Tibial artery (tissue), 4 donors: ENCODE measurements at regions not wholly inside any gene's neighbourhood (a gene's known extent, or its start where the extent isn't known, plus 50 kb on each side); places are given as distances from the start of the nearest gene placed in this dataset.

Experiments used
- DNase-seq, 2 donors: peaks; one replicate each; pipeline ENCODE4 v3.0.0-alpha.2; 2019
- H3K27ac ChIP-seq, 2 donors: fragments of 200-600 bp; sonication (generic) in 1 of 2; 1 replicate in 1 of 2; 2 replicates in 1 of 2; pipeline ENCODE4 v1.5.1; 2018 to 2019; ENCODE audit warnings: mild to moderate bottlenecking in 1 of 2
- H3K27me3 ChIP-seq, 2 donors: fragments of 200-600 bp; sonication (generic) in 1 of 2; one replicate each; pipeline versions ENCODE4 v1.5.1 to v1.6.0; 2016 to 2019
- H3K36me3 ChIP-seq, 3 donors: fragments of 200-600 bp; sonication (generic) in 2 of 3; one replicate each; pipeline ENCODE4 v1.5.1; 2016 to 2019; ENCODE audit warnings: mild to moderate bottlenecking in 2 of 3
- H3K4me1 ChIP-seq, 4 donors: fragments of 200-600 bp; sonication (generic) in 2 of 4; 1 replicate in 3 of 4; 2 replicates in 1 of 4; pipeline ENCODE4 v1.5.1; 2016 to 2019
- H3K4me3 ChIP-seq, 2 donors: fragments of 200-600 bp; sonication (generic) in 1 of 2; 1 replicate in 1 of 2; 2 replicates in 1 of 2; pipeline ENCODE4 v1.5.1; 2018 to 2019; ENCODE audit warnings: mild to moderate bottlenecking in 2 of 2
- H3K9me3 ChIP-seq, 3 donors: fragments of 200-600 bp; sonication (generic) in 1 of 3; one replicate each; pipeline ENCODE4 v1.5.1; 2016 to 2019
- CTCF ChIP-seq, 2 experiments: fragments of 200-600 bp in 1 of 2; fragments of 450-650 bp in 1 of 2; IDR thresholded peaks; one replicate each; pipeline ENCODE4 v1.5.1; 2017 to 2019; ENCODE audit warnings: antibody characterized with exemption in 2 of 2, mild to moderate bottlenecking in 1 of 2, moderate library complexity in 1 of 2
- intact Hi-C: fragments of 100-400 bp; cut with DNase I; formaldehyde crosslinking; loops from one replicate; pipeline ENCODE4 v1.15.0; 2023; ENCODE audit warnings: low total_unique reads

- no peak overlapping the region for H3K27ac ChIP-seq
- no peak overlapping the region for H3K4me3 ChIP-seq
- DNase-seq = no peak
Measured at GRCh38 chr2:149920389-149920788, 332.8 kb upstream of the MMADHC start.

GRCh38 chr2:149915151-149915550 is 327.6 kb upstream of the MMADHC start:
- no peak overlapping the region for H3K27ac ChIP-seq
- intact Hi-C loops = no loop called here

More at GRCh38 chr2:149920389-149920788, 332.8 kb upstream of the MMADHC start:
- no peaks in the 10 kb centered on the region for H3K4me1 ChIP-seq
- H3K36me3 ChIP-seq = no peaks in the 10 kb centered on the region
- no peaks in the 10 kb centered on the region for H3K27me3 ChIP-seq
- no peak for TF ChIP-seq CTCF (IDR thresholded peaks at IDR 0.05)
- intact Hi-C loops = no loop called here
- peaks cover 0 to 13% (median 0%) of the 10 kb centered on the region in 3 donors for H3K9me3 ChIP-seq

GRCh38 chr2:149908726-149909683 is 321.4 kb upstream of the MMADHC start:
- intact Hi-C loops = no loop called here
- no peaks in the 10 kb centered on the region for H3K9me3 ChIP-seq
- H3K4me1 ChIP-seq = no peaks in the 10 kb centered on the region
- no peaks in the 10 kb centered on the region for H3K36me3 ChIP-seq
- no peak for TF ChIP-seq CTCF (IDR thresholded peaks at IDR 0.05)
- no peak overlapping the region for H3K4me3 ChIP-seq
- H3K27me3 ChIP-seq = no peaks in the 10 kb centered on the region
- H3K27ac ChIP-seq = no peak overlapping the region
- no peak for DNase-seq

More at GRCh38 chr2:149915151-149915550, 327.6 kb upstream of the MMADHC start:
- Histone ChIP-seq H3K36me3 (no peaks in the 10 kb centered on the region), H3K27me3 (no peaks in the 10 kb centered on the region), H3K9me3 (peaks cover 0 to under 1% (median 0%) of the 10 kb centered on the region in 3 donors), H3K4me3 (no peak overlapping the region), H3K4me1 (no peaks in the 10 kb centered on the region)
- DNase-seq = no peak
- TF ChIP-seq CTCF (IDR thresholded peaks at IDR 0.05) = no peak

- Histone ChIP-seq H3K27ac (no peak overlapping the region), H3K36me3 (no peaks in the 10 kb centered on the region), H3K9me3 (no peaks in the 10 kb centered on the region), H3K4me1 (peaks cover 0 to 5% (median 0%) of the 10 kb centered on the region in 4 donors), H3K27me3 (no peaks in the 10 kb centered on the region), H3K4me3 (no peak overlapping the region)
- intact Hi-C loops = no loop called here
- DNase-seq = no peak
- no peak for TF ChIP-seq CTCF (IDR thresholded peaks at IDR 0.05)
Measured at GRCh38 chr2:149906886-149907285, 319.3 kb upstream of the MMADHC start.

GRCh38 chr2:149904352-149905175 is 317.0 kb upstream of the MMADHC start:
- H3K4me1 ChIP-seq = peaks cover 0 to 8% (median 0%) of the 10 kb centered on the region in 4 donors
- H3K9me3 ChIP-seq = no peaks in the 10 kb centered on the region
- no peak for DNase-seq
- no peaks in the 10 kb centered on the region for H3K27me3 ChIP-seq
- H3K27ac ChIP-seq = no peak overlapping the region
- H3K4me3 ChIP-seq = no peak overlapping the region
- no peaks in the 10 kb centered on the region for H3K36me3 ChIP-seq
- no peak for TF ChIP-seq CTCF (IDR thresholded peaks at IDR 0.05)
- intact Hi-C loops = no loop called here
